A673 (cell line): ENCODE measurements at regions not wholly inside any gene's neighbourhood (a gene's known extent, or its start where the extent isn't known, plus 50 kb on each side); places are given as distances from the start of the nearest gene placed in this dataset.

Source experiments
- BruUV-seq: library from RNA; stranded (reverse); fragments of 400-500 nt; replicated peaks from 2 replicates; lab custom pipeline; 2021; lab: Mats Ljungman, UMichigan
- CTCF ChIA-PET: fragments of 300-600 bp; sonication (Branson Sonifier 250); formaldehyde crosslinking; loops from one replicate; lab custom pipeline; 2022; ENCODE audit warnings: antibody characterized with exemption; lab: Charles Lee
- POLR2A ChIA-PET: fragments of 300-600 bp; sonication (Branson Sonifier 250); formaldehyde crosslinking; loops from one replicate; lab custom pipeline; 2022; ENCODE audit warnings: antibody characterized with exemption; ENCODE audit not compliant: low non-redundant PET; lab: Charles Lee
- DNase-seq: peaks from one replicate; pipeline ENCODE4 v3.0.0-alpha.2; 2015; ENCODE audit warnings: low spot score
- H3K27ac ChIP-seq: fragments of 200-600 bp; sonication (generic); 2 replicates; pipeline ENCODE4 v1.5.1; 2016; ENCODE audit warnings: mixed run types, low read depth, mild to moderate bottlenecking, mixed read lengths, antibody characterized with exemption, low read length; ENCODE audit not compliant: poor library complexity, severe bottlenecking
- H3K27me3 ChIP-seq: fragments of 200-600 bp; sonication (generic); replicated peaks from 2 replicates; pipeline ENCODE4 v1.6.1; 2017; ENCODE audit warnings: mixed run types, low read depth, mild to moderate bottlenecking, mixed read lengths, antibody characterized with exemption, low read length; ENCODE audit not compliant: insufficient read depth, poor library complexity
- H3K36me3 ChIP-seq: fragments of 200-600 bp; sonication (generic); 2 replicates; pipeline ENCODE4 v1.6.1; 2016; ENCODE audit warnings: mixed run types, mild to moderate bottlenecking, mixed read lengths, antibody characterized with exemption, low read length; ENCODE audit not compliant: insufficient read depth, poor library complexity, severe bottlenecking
- H3K4me1 ChIP-seq: fragments of 200-600 bp; sonication (generic); 2 replicates; pipeline ENCODE4 v1.6.1; 2017; ENCODE audit warnings: mixed run types, mild to moderate bottlenecking, mixed read lengths, antibody characterized with exemption, low read length; ENCODE audit not compliant: insufficient read depth, poor library complexity, severe bottlenecking
- H3K4me3 ChIP-seq: fragments of 200-600 bp; sonication (generic); 2 replicates; pipeline ENCODE4 v1.5.1; 2016; ENCODE audit warnings: low read depth, mixed run types, mild to moderate bottlenecking, mixed read lengths, low read length; ENCODE audit not compliant: poor library complexity, severe bottlenecking
- H3K9me3 ChIP-seq: fragments of 200-600 bp; sonication (generic); 2 replicates; pipeline ENCODE4 v1.6.1; 2016; ENCODE audit warnings: mixed run types, low read depth, mild to moderate bottlenecking, mixed read lengths, antibody characterized with exemption, low read length; ENCODE audit not compliant: poor library complexity, severe bottlenecking
- EZH2 ChIP-seq: fragments of 200-600 bp; sonication (generic); IDR thresholded peaks from 2 replicates; pipeline ENCODE4 v1.6.1; 2017; ENCODE audit warnings: borderline replicate concordance, low read depth, mild to moderate bottlenecking, mixed read lengths, antibody characterized with exemption, low read length; ENCODE audit not compliant: poor library complexity, severe bottlenecking
- intact Hi-C: fragments of 100-400 bp; cut with micrococcal nuclease; formaldehyde crosslinking; loops from one replicate; pipeline ENCODE4 v1.10.0; 2022; ENCODE audit not compliant: unreplicated experiment
- TF ChIP-seq, protein P1 (sequence below): fragments of 300-800, 200-600 bp; sonication (generic); conservative IDR thresholded peaks from 2 replicates; pipeline ENCODE4 v1.5.1; 2017; ENCODE audit warnings: low read depth, mild to moderate bottlenecking, antibody characterized with exemption, low read length, moderate library complexity, mixed read lengths

DNA sequence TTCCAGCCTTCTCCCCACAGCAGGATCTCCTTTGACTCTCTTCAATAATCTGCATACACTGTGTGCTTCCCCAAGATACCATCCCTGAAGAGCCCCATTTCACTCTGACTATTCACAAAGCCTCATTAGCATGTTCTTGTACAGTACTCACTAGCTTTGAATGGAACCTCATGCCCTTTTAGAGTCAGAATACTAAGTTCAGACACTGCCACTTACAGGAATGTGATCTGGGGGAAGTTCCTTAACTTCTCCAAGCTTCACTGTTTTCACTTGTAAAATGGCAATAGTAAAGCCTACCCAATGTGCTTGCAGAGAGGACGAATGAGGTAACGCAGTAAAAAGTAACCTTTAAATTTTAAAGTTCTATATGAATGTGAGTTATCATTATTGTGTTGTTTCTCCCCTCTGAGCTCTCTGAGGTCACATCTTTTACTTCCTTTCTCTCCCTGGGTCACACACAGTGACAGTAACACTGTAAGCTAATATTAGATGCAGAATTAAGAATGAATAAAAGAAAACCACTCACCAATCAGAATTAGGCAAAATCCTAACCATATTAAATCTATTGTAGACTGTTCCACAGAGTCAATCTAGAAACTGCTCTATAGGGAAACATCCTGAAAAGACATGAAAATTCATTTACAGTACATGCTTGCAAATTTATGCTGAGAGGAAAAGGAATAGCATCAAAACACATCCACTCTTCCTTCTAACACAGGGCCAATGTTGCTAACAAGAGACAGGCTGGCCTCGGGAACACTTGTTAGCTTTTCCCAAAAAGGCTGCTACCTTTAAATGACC is 64.2 kb upstream of the IL6 start:
- intact Hi-C loops = no loop called here
- H3K9me3 ChIP-seq = no peaks in the 10 kb centered on the region
- H3K4me1 ChIP-seq = no peaks in the 10 kb centered on the region
- no peaks in the 10 kb centered on the region for H3K36me3 ChIP-seq
- CTCF ChIA-PET = no interaction called here
- DNase-seq = no peak
- BruUV-seq = no TSS peak
- POLR2A ChIA-PET = no interaction called here
- no peak overlapping the region for H3K4me3 ChIP-seq
- H3K27me3 ChIP-seq = no peaks in the 10 kb centered on the region
- TF ChIP-seq, protein P1, sequence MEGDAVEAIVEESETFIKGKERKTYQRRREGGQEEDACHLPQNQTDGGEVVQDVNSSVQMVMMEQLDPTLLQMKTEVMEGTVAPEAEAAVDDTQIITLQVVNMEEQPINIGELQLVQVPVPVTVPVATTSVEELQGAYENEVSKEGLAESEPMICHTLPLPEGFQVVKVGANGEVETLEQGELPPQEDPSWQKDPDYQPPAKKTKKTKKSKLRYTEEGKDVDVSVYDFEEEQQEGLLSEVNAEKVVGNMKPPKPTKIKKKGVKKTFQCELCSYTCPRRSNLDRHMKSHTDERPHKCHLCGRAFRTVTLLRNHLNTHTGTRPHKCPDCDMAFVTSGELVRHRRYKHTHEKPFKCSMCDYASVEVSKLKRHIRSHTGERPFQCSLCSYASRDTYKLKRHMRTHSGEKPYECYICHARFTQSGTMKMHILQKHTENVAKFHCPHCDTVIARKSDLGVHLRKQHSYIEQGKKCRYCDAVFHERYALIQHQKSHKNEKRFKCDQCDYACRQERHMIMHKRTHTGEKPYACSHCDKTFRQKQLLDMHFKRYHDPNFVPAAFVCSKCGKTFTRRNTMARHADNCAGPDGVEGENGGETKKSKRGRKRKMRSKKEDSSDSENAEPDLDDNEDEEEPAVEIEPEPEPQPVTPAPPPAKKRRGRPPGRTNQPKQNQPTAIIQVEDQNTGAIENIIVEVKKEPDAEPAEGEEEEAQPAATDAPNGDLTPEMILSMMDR = no peak
- TF ChIP-seq EZH2 = no peak
- H3K27ac ChIP-seq = no peak overlapping the region

DNA sequence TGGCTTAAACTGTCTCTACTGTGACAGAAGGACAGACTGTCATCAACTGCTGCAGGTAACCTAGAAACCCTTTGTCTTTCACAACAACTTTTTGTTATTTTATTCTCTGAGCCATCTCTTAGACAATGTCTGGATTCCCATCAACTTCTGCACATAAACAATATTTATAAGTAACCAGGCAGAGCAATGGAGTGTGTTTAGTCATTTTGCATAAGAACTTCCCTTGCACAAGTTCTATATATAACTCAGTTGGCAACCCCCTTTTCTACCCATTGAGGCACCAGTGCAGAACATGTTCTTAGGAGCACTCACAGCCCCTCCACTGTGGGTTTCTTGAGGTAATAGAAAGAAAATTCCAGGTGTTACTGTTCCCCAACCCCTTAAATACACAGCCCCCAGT is 65.0 kb upstream of the IL6 start:
- TF ChIP-seq, protein P1 = no peak
- TF ChIP-seq EZH2 = no peak
- POLR2A ChIA-PET = no interaction called here
- intact Hi-C loops = no loop called here
- no peak for DNase-seq
- CTCF ChIA-PET = no interaction called here
- Histone ChIP-seq H3K27ac (no peak overlapping the region), H3K4me1 (no peaks in the 10 kb centered on the region), H3K27me3 (no peaks in the 10 kb centered on the region), H3K9me3 (no peaks in the 10 kb centered on the region), H3K36me3 (no peaks in the 10 kb centered on the region), H3K4me3 (no peak overlapping the region)
- BruUV-seq = no TSS peak

DNA sequence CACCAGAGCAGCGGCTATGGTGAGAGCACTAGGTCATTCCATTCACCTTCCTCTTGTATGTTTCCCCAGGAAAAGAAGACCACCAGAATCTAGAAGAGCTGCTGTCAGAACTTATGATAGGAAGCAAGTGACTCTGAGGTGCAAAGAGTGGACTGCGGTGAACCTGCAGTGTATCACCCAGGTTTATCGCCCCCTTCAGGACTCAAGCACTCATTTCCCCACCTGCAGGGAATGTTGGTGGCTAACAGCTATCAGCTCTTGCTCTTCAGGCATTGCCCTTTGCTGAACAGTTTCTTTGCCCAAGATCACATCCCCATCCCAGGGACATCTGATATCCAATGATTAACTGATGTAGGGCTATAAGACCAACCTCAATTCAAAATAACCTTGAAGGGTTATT is 66.3 kb upstream of the IL6 start:
- DNase-seq = peak; percentile 13
- H3K9me3 ChIP-seq = no peaks in the 10 kb centered on the region
- no peaks in the 10 kb centered on the region for H3K27me3 ChIP-seq
- no peaks in the 10 kb centered on the region for H3K36me3 ChIP-seq
- no peaks in the 10 kb centered on the region for H3K4me1 ChIP-seq
- TF ChIP-seq EZH2 = no peak
- TF ChIP-seq, protein P1 = peak; percentile 52
- no peak overlapping the region for H3K27ac ChIP-seq
- no TSS peak for BruUV-seq
- ChIA-PET CTCF (no interaction called here), POLR2A (no interaction called here)
- intact Hi-C loops = no loop called here
- H3K4me3 ChIP-seq = no peak overlapping the region
